H1 (cell line): ENCODE measurements at regions not wholly inside any gene's neighbourhood (a gene's known extent, or its start where the extent isn't known, plus 50 kb on each side); places are given as distances from the start of the nearest gene placed in this dataset.
A peak's percentile ranks its signal among the peaks of the same experiment; 100 is the strongest.

Source experiments
- CBX5 ChIP-seq: fragments of 300-800, 300-1000 bp; sonication (generic); IDR thresholded peaks from 2 replicates; pipeline ENCODE4 v1.7.1; 2016; ENCODE audit warnings: antibody characterized with exemption, low read length, low read depth
- CHD2 ChIP-seq: IDR thresholded peaks from 2 replicates; pipeline ENCODE4 v1.6.1; 2012; ENCODE audit warnings: low read length, improper control_type of control experiment
- PHF8 ChIP-seq: fragments of 200-600 bp; sonication (generic); conservative IDR thresholded peaks from 2 replicates; pipeline ENCODE4 v1.7.1; 2012; ENCODE audit warnings: low read depth, mild to moderate bottlenecking, inconsistent platforms, low read length, moderate library complexity
- POLR2AphosphoS5 ChIP-seq: IDR thresholded peaks from 2 replicates; pipeline ENCODE4 v1.6.1; 2011; ENCODE audit warnings: low read depth, low read length
- SAP30 ChIP-seq: fragments of 300-600 bp; sonication (generic); IDR thresholded peaks from 2 replicates; pipeline ENCODE4 v1.7.1; 2012; ENCODE audit warnings: low read length, moderate library complexity, mild to moderate bottlenecking, inconsistent platforms; ENCODE audit not compliant: insufficient read depth, insufficient replicate concordance
- SIX5 ChIP-seq: IDR thresholded peaks from 2 replicates; pipeline ENCODE4 v1.6.1; 2011; ENCODE audit warnings: mild to moderate bottlenecking, low read depth, low read length
- SRF ChIP-seq: IDR thresholded peaks from 2 replicates; pipeline ENCODE4 v1.6.1; 2011; ENCODE audit warnings: mild to moderate bottlenecking, low read depth, low read length, moderate library complexity
- ZNF274 ChIP-seq: IDR thresholded peaks from 2 replicates; pipeline ENCODE4 v1.7.0; 2012; ENCODE audit warnings: low read length, borderline replicate concordance; ENCODE audit errors: extremely low read depth
- TF ChIP-seq, protein P1 (sequence below): fragments of 300-600 bp; sonication (generic); IDR thresholded peaks from 2 replicates; pipeline ENCODE4 v1.7.1; 2012; ENCODE audit warnings: low read length, moderate library complexity, mild to moderate bottlenecking, inconsistent platforms; ENCODE audit not compliant: insufficient replicate concordance
- TF ChIP-seq, protein P2 (sequence below): IDR thresholded peaks from 2 replicates; pipeline ENCODE4 v1.6.1; 2012; ENCODE audit warnings: inconsistent platforms

DNA sequence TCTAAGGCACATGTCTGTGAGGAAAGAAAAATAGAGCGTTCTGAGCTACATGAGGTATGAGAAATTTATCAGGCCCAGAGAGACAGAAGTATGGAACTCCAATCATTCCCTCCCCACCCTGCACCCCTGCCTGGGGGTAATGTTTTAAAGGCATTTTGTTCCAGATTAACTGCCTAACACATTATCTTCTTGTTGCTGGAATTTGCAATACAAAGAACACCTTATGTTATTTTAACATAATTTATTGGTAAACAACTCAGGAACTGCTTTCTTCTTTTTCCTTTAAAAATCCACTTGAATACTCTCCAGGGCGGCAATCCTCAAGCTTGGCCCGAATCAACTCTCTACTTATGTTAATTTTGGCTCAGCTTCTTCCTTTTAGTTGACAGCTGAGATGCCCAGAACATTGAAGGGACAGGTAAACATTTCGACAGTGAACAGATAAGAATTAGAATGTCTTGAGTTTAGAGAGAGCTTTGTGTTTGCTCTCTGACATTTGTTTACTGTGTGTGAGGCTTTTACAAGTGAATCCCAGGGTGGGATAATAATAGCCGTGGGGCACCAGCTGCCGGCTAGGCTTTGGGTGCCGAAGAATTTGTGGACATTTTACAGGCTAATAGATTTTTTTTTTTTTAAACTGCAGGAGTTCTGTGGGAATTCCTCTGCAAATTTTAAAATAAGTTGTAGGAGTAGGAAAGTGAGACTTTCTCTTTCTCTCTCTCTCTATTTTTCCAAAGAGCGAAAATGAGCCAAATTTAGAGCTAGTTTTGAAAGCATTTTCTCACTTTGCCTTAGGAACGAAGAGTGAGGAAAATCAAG lies 96.4 kb upstream of the TAF11L2 start (continued):
- TF ChIP-seq, protein P1, sequence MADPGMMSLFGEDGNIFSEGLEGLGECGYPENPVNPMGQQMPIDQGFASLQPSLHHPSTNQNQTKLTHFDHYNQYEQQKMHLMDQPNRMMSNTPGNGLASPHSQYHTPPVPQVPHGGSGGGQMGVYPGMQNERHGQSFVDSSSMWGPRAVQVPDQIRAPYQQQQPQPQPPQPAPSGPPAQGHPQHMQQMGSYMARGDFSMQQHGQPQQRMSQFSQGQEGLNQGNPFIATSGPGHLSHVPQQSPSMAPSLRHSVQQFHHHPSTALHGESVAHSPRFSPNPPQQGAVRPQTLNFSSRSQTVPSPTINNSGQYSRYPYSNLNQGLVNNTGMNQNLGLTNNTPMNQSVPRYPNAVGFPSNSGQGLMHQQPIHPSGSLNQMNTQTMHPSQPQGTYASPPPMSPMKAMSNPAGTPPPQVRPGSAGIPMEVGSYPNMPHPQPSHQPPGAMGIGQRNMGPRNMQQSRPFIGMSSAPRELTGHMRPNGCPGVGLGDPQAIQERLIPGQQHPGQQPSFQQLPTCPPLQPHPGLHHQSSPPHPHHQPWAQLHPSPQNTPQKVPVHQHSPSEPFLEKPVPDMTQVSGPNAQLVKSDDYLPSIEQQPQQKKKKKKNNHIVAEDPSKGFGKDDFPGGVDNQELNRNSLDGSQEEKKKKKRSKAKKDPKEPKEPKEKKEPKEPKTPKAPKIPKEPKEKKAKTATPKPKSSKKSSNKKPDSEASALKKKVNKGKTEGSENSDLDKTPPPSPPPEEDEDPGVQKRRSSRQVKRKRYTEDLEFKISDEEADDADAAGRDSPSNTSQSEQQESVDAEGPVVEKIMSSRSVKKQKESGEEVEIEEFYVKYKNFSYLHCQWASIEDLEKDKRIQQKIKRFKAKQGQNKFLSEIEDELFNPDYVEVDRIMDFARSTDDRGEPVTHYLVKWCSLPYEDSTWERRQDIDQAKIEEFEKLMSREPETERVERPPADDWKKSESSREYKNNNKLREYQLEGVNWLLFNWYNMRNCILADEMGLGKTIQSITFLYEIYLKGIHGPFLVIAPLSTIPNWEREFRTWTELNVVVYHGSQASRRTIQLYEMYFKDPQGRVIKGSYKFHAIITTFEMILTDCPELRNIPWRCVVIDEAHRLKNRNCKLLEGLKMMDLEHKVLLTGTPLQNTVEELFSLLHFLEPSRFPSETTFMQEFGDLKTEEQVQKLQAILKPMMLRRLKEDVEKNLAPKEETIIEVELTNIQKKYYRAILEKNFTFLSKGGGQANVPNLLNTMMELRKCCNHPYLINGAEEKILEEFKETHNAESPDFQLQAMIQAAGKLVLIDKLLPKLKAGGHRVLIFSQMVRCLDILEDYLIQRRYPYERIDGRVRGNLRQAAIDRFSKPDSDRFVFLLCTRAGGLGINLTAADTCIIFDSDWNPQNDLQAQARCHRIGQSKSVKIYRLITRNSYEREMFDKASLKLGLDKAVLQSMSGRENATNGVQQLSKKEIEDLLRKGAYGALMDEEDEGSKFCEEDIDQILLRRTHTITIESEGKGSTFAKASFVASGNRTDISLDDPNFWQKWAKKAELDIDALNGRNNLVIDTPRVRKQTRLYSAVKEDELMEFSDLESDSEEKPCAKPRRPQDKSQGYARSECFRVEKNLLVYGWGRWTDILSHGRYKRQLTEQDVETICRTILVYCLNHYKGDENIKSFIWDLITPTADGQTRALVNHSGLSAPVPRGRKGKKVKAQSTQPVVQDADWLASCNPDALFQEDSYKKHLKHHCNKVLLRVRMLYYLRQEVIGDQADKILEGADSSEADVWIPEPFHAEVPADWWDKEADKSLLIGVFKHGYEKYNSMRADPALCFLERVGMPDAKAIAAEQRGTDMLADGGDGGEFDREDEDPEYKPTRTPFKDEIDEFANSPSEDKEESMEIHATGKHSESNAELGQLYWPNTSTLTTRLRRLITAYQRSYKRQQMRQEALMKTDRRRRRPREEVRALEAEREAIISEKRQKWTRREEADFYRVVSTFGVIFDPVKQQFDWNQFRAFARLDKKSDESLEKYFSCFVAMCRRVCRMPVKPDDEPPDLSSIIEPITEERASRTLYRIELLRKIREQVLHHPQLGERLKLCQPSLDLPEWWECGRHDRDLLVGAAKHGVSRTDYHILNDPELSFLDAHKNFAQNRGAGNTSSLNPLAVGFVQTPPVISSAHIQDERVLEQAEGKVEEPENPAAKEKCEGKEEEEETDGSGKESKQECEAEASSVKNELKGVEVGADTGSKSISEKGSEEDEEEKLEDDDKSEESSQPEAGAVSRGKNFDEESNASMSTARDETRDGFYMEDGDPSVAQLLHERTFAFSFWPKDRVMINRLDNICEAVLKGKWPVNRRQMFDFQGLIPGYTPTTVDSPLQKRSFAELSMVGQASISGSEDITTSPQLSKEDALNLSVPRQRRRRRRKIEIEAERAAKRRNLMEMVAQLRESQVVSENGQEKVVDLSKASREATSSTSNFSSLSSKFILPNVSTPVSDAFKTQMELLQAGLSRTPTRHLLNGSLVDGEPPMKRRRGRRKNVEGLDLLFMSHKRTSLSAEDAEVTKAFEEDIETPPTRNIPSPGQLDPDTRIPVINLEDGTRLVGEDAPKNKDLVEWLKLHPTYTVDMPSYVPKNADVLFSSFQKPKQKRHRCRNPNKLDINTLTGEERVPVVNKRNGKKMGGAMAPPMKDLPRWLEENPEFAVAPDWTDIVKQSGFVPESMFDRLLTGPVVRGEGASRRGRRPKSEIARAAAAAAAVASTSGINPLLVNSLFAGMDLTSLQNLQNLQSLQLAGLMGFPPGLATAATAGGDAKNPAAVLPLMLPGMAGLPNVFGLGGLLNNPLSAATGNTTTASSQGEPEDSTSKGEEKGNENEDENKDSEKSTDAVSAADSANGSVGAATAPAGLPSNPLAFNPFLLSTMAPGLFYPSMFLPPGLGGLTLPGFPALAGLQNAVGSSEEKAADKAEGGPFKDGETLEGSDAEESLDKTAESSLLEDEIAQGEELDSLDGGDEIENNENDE = peak; percentile 90
- no peak for TF ChIP-seq POLR2AphosphoS5
- TF ChIP-seq, protein P2, sequence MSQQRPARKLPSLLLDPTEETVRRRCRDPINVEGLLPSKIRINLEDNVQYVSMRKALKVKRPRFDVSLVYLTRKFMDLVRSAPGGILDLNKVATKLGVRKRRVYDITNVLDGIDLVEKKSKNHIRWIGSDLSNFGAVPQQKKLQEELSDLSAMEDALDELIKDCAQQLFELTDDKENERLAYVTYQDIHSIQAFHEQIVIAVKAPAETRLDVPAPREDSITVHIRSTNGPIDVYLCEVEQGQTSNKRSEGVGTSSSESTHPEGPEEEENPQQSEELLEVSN = no peak
- no peak for TF ChIP-seq SIX5
- TF ChIP-seq SRF = no peak
- no peak for TF ChIP-seq ZNF274
- TF ChIP-seq CHD2 = no peak
- TF ChIP-seq PHF8 = no peak
- TF ChIP-seq SAP30 = no peak
- no peak for TF ChIP-seq CBX5
